ENCODE measurements at regions not wholly inside any gene's neighbourhood (a gene's known extent, or its start where the extent isn't known, plus 50 kb on each side); places are given as distances from the start of the nearest gene placed in this dataset.

DNA sequence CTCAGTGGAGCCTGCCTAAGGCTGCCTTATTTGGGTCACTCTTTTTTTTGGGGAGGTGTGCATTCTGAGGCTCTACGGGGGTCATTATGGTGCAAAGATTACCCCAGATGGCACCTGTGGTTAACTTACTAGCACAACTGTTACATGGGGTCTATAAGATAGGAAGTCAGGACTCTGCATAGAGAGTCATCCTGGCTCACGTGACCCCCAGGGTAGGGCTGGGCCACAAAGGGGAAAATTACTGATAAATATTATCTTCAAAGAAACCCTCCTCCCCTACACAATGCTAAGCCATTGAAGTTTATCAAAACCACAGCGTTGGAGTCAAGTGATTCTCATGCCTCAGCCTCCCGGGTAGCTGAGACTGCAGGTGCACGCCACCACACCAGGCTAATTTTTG is 397.1 kb downstream of the MN1 start:
- Mint-ChIP-seq H3K9me3 (ENCODE audit: unreplicated experiment) (peaks cover 5% of the 10 kb centered on the region), H3K4me1 (ENCODE audit: low read depth, unreplicated experiment) (peaks cover 7% of the 10 kb centered on the region), H3K36me3 (ENCODE audit: low read depth, unreplicated experiment) (no peaks in the 10 kb centered on the region), H3K27me3 (ENCODE audit: low read depth, unreplicated experiment) (no peaks in the 10 kb centered on the region), H3K27ac (ENCODE audit: unreplicated experiment) (no peak overlapping the region), H3K4me3 (ENCODE audit: unreplicated experiment) (no peak overlapping the region)
- no peak overlapping the region for H3K9ac ChIP-seq (ENCODE audit: low read length)
- no peaks in the 10 kb centered on the region for H4K20me1 ChIP-seq (ENCODE audit: insufficient read depth, low read length)
- TF ChIP-seq, protein P1, sequence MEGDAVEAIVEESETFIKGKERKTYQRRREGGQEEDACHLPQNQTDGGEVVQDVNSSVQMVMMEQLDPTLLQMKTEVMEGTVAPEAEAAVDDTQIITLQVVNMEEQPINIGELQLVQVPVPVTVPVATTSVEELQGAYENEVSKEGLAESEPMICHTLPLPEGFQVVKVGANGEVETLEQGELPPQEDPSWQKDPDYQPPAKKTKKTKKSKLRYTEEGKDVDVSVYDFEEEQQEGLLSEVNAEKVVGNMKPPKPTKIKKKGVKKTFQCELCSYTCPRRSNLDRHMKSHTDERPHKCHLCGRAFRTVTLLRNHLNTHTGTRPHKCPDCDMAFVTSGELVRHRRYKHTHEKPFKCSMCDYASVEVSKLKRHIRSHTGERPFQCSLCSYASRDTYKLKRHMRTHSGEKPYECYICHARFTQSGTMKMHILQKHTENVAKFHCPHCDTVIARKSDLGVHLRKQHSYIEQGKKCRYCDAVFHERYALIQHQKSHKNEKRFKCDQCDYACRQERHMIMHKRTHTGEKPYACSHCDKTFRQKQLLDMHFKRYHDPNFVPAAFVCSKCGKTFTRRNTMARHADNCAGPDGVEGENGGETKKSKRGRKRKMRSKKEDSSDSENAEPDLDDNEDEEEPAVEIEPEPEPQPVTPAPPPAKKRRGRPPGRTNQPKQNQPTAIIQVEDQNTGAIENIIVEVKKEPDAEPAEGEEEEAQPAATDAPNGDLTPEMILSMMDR (IDR thresholded peaks at IDR 0.05; ENCODE audit: insufficient read depth, low read depth, low read length), result no peak
- no peak for TF ChIP-seq EZH2 (IDR thresholded peaks at IDR 0.05; ENCODE audit: insufficient read depth, low read length)
- no peaks in the 10 kb centered on the region for H3K4me1 ChIP-seq (ENCODE audit: insufficient read depth, low read length)
- no peaks in the 10 kb centered on the region for H3K27me3 ChIP-seq (ENCODE audit: insufficient read depth, low read length)
- H3K27ac ChIP-seq (ENCODE audit: low read depth, low read length), result no peak overlapping the region
- H3K9me3 ChIP-seq (ENCODE audit: insufficient read depth, low read depth, low read length), result no peaks in the 10 kb centered on the region
- FAIRE-seq (no peak), DNase-seq (ENCODE audit: low read depth) (no peak)
- no peaks in the 10 kb centered on the region for H3K36me3 ChIP-seq (ENCODE audit: insufficient read depth, low read length)
- H2AFZ ChIP-seq (ENCODE audit: low read depth, low read length), result no peak overlapping the region
- H3K79me2 ChIP-seq (ENCODE audit: insufficient read depth, low read length), result no peaks in the 10 kb centered on the region
- H3K4me3 ChIP-seq (ENCODE audit: insufficient read depth, low read depth, low read length), result no peak overlapping the region
- H3K4me2 ChIP-seq (ENCODE audit: low read length), result no peak overlapping the region

DNA sequence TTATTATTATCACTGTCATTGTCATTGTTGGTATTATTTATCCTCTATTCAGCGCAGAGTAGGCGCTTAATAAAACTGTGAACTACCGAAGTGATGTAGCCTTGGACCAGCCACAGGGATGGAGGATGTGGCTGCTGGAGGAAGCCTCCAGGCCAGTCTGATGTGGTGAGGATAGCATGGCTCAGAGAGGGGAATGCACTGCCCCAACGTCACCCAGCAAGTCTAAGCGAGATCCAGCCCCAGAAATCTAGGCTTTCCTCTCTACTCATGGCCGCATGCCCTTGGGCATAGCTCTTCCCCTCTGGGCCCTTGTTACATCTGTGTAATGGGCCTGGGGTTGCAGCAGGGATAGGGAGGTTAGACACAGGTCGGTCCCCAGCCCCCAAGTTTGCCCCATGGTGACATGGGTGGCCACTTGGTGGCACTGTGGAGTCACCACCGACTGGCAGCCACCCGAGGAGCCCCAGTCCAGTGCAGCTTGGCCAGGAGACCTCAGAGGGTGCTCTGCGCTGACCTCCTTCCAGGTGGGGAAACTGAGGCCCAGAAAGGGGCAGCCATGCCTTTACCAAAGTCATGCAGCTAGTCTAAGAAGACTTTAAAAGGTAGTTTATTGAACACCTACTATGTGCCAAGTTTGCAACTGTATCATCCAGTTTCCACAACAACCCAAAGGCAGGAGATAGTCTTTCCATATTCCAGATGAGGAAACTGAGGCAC is 395.7 kb downstream of the MN1 start:
- Mint-ChIP-seq H3K9me3 (ENCODE audit: unreplicated experiment) (peaks cover 3% of the 10 kb centered on the region), H3K36me3 (ENCODE audit: low read depth, unreplicated experiment) (no peaks in the 10 kb centered on the region), H3K27ac (ENCODE audit: unreplicated experiment) (peak overlapping the region; percentile 38), H3K27me3 (ENCODE audit: low read depth, unreplicated experiment) (no peaks in the 10 kb centered on the region), H3K4me3 (ENCODE audit: unreplicated experiment) (no peak overlapping the region), H3K4me1 (ENCODE audit: low read depth, unreplicated experiment) (peaks cover 7% of the 10 kb centered on the region)
- no peak overlapping the region for H3K27ac ChIP-seq (ENCODE audit: low read depth, low read length)
- H3K36me3 ChIP-seq (ENCODE audit: insufficient read depth, low read length), result no peaks in the 10 kb centered on the region
- no peak overlapping the region for H2AFZ ChIP-seq (ENCODE audit: low read depth, low read length)
- TF ChIP-seq, protein P1 (IDR thresholded peaks at IDR 0.05; ENCODE audit: insufficient read depth, low read depth, low read length), result peak; percentile 55
- no peak for TF ChIP-seq EZH2 (IDR thresholded peaks at IDR 0.05; ENCODE audit: insufficient read depth, low read length)
- no peaks in the 10 kb centered on the region for H3K4me1 ChIP-seq (ENCODE audit: insufficient read depth, low read length)
- no peak overlapping the region for H3K4me2 ChIP-seq (ENCODE audit: low read length)
- FAIRE-seq, result no peak
- H4K20me1 ChIP-seq (ENCODE audit: insufficient read depth, low read length), result no peaks in the 10 kb centered on the region
- H3K9me3 ChIP-seq (ENCODE audit: insufficient read depth, low read depth, low read length), result no peaks in the 10 kb centered on the region
- H3K27me3 ChIP-seq (ENCODE audit: insufficient read depth, low read length), result no peaks in the 10 kb centered on the region
- no peaks in the 10 kb centered on the region for H3K79me2 ChIP-seq (ENCODE audit: insufficient read depth, low read length)
- no peak overlapping the region for H3K9ac ChIP-seq (ENCODE audit: low read length)
- H3K4me3 ChIP-seq (ENCODE audit: insufficient read depth, low read depth, low read length), result no peak overlapping the region
- no peak for DNase-seq (ENCODE audit: low read depth)

DNA sequence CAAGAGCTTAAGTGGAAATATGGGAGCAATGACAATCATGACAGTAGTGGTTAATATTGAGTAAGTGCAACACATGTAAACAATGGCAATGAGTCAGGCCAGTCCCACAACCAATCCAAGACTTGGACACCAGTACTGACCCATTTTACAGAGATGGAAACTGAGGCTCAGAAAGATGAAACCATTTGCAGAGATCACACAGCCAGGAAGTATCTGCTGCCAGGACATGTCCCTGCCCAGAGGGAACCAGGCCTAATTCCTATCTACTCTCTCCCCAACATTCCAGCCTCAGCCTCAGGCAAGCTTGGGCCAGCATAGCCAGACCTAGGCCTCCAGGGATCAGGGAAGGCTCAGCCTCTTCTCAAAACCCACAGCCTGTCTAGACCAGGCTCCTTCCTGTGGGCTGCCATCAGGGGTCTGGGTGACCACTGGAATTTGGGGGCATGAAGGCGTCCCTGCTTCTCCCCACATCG is 395.1 kb downstream of the MN1 start:
- Mint-ChIP-seq H3K4me1 (ENCODE audit: low read depth, unreplicated experiment) (peaks cover 7% of the 10 kb centered on the region), H3K27me3 (ENCODE audit: low read depth, unreplicated experiment) (no peaks in the 10 kb centered on the region), H3K4me3 (ENCODE audit: unreplicated experiment) (no peak overlapping the region), H3K36me3 (ENCODE audit: low read depth, unreplicated experiment) (no peaks in the 10 kb centered on the region), H3K9me3 (ENCODE audit: unreplicated experiment) (peaks cover 3% of the 10 kb centered on the region), H3K27ac (ENCODE audit: unreplicated experiment) (no peak overlapping the region)
- Histone ChIP-seq H3K9ac (ENCODE audit: low read length) (no peak overlapping the region), H2AFZ (ENCODE audit: low read depth, low read length) (no peak overlapping the region), H3K4me1 (ENCODE audit: insufficient read depth, low read length) (no peaks in the 10 kb centered on the region), H3K4me3 (ENCODE audit: insufficient read depth, low read depth, low read length) (no peak overlapping the region), H3K27ac (ENCODE audit: low read depth, low read length) (no peak overlapping the region), H3K79me2 (ENCODE audit: insufficient read depth, low read length) (no peaks in the 10 kb centered on the region), H3K27me3 (ENCODE audit: insufficient read depth, low read length) (no peaks in the 10 kb centered on the region), H3K4me2 (ENCODE audit: low read length) (no peak overlapping the region), H4K20me1 (ENCODE audit: insufficient read depth, low read length) (no peaks in the 10 kb centered on the region), H3K9me3 (ENCODE audit: insufficient read depth, low read depth, low read length) (no peaks in the 10 kb centered on the region), H3K36me3 (ENCODE audit: insufficient read depth, low read length) (no peaks in the 10 kb centered on the region)
- FAIRE-seq (no peak), DNase-seq (ENCODE audit: low read depth) (no peak)
- TF ChIP-seq EZH2 (IDR thresholded peaks at IDR 0.05; ENCODE audit: insufficient read depth, low read length), result no peak
- TF ChIP-seq, protein P1 (IDR thresholded peaks at IDR 0.05; ENCODE audit: insufficient read depth, low read depth, low read length), result no peak

Data from astrocyte (in vitro differentiated cells and primary cell).